Stromal cell of bone marrow (primary cell): ENCODE measurements at regions not wholly inside any gene's neighbourhood (a gene's known extent, or its start where the extent isn't known, plus 50 kb on each side); places are given as distances from the start of the nearest gene placed in this dataset.

Experiments
- DNase-seq: peaks from one replicate; pipeline ENCODE4 v3.0.0-alpha.2; 2012; ENCODE audit warnings: low read depth

DNA sequence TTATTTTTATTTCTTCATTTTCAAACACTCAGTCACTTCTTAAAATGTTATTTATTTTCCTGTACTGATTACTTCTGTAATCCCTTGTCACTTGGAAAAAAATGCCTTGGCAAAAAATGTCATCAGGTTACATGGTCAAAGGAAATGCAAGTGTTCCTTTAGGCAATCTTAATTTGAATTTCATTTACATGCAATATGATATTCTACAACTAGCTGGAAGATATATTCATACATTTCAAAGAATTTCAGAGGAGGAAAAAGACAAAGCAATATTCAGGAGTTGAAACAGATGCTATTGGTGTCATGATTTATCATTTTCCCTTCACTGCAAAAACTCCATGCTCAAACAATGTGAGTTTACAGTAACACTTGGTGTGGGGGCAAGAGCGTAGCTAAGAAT, 1316.6 kb downstream of the FSTL5 start:
- DNase-seq: no peak

DNA sequence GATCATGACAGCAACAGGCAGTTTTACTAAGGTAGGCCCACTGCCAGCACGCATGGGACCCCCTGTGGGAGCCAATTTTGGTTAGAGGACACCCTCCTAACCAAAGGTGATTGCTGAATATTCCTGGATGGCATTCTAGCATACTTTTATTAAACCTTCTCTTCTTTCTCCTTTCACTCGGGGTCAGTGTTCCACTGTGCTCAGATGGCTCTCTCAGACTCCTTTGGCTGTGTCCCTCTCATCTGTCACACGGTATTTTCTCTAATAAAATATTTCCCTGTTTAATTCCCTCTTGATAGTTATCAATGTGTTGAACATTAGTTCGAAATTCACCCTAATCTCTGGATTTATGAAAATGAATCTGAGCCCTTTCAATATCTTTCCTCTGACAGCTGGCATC, 1315.3 kb downstream of the FSTL5 start:
- no peak for DNase-seq

DNA sequence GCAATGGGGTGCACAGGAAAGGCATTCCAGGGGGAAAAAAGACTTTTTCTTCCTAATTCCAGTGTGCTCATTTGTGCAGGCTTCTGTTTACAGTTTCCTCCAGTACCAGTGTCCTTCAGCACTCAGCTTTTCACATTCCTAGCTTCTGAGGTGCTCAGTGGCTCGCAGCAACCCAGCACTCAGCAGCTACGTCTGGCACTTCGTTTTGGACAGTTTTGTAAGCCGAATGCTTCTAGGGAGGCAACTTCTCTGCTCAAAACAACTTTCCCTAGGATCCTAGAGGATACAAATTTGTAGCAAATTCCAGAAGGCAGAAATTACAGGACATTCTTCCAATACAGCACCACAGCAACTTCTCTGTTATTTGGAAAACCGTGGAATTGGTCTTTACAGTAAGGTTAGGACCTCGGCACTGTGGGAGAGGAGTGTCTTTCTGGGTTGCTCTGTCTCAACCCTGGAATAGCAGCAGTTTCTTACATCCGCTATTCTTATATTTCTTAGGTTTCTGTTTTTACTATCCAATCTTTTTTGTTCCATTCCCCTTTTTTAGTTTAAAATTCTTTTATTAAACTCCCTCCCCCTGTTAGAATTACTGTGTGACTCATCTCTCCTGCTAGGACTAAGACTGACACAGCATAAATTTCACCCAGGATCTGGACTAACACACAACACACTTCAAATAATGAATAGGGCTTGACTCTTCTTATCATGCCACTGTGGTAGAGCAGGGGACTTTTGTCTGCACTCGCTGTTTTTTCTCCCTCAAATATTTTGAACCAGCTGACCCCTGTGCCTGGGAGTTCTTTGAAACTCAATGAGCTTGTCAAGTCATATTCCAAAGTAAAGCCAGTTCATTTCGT, 1314.7 kb downstream of the FSTL5 start:
- no peak for DNase-seq

DNA sequence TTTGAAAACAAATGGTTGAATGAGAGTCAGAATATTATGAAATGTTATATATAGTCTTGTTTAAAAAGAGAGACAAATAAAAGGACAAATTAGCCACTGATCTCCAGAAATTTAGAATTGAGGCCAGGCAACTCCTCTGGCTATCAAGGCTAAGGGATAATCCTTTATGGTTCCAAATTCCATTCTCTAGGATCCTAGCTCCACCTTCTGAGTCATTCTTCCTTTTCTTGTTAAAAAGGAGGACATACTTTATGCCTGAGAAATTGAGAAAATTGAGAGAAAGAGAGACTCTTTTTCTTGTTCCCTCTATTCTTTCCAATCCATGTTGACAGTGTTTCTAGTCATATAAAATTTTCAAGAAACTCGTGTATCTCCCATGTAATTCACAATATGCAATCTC, 1299.5 kb downstream of the FSTL5 start:
- no peak for DNase-seq

- DNase-seq: no peak
Observed at GRCh38 chr4:160869899-160870298, 1293.9 kb downstream of the FSTL5 start.

- no peak for DNase-seq
Observed at GRCh38 chr4:160872491-160872890, 1291.3 kb downstream of the FSTL5 start.

- DNase-seq: no peak
Observed at GRCh38 chr4:160877087-160877790, 1286.6 kb downstream of the FSTL5 start.

- no peak for DNase-seq
Observed at GRCh38 chr4:160880180-160880579, 1283.6 kb downstream of the FSTL5 start.

- DNase-seq: no peak
Observed at GRCh38 chr4:160887668-160888067, 1276.1 kb downstream of the FSTL5 start.

DNA sequence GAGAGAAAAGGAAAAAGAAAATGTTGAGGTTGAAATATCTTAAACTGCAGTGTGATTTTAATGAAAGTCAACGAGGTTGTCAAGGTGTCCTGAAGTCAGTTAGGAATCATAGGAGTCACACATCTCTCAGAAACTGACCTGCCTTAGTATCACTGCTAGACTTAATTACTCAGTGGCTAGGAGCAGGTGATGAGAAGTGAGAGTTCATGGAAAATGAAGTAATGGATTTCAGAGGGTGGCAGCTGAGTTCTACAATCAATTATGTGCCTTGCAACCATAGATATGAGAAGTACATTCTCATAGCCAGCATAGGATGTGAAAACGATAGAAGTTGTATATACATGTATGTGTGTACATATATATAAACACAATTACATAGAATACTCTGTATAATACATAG, 1269.7 kb downstream of the FSTL5 start:
- DNase-seq: no peak

- DNase-seq: no peak
Observed at GRCh38 chr4:160894809-160895208, 1269.0 kb downstream of the FSTL5 start.

DNA sequence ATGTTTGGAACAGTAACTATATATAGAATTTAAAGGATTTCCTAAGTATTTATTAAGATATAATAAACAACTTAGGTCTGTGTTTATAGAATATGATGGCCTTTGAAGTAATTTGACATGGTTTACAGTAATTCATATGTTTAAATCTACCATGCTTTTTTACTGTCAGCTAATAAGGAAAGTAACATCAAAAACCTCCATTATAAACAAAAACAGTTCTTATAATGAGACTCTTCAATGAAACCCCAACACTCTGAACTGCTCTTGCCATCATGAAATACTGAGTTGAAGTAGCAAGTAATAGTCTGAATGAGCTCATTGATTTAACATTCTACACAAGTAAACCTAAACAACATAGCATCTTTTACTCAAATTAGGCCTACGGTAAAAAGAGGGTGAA, 1236.5 kb downstream of the FSTL5 start:
- no peak for DNase-seq

GRCh38 chr4:160928482-160928881, 1235.3 kb downstream of the FSTL5 start:
- DNase-seq: no peak

DNA sequence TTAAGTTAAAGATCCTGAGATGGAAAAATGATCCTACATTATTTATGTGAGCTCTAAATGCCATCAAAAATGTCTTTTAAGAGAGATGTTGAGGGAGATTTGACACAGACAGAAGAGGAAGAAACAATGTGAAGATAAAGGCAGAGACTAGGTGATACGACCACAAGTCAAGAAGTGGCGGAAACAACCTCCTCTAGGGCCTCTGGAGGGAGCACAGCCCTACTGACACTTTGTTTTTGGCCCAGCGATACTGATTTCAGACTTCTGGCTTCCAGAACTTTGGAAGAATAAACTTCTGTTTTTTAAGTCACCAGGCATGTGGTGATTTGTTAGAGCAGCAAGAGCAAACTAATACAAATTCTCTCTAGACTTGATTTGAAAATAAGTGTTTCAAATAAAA, 1216.1 kb downstream of the FSTL5 start:
- no peak for DNase-seq

- no peak for DNase-seq
Observed at GRCh38 chr4:160956875-160957274, 1206.9 kb downstream of the FSTL5 start.

DNA sequence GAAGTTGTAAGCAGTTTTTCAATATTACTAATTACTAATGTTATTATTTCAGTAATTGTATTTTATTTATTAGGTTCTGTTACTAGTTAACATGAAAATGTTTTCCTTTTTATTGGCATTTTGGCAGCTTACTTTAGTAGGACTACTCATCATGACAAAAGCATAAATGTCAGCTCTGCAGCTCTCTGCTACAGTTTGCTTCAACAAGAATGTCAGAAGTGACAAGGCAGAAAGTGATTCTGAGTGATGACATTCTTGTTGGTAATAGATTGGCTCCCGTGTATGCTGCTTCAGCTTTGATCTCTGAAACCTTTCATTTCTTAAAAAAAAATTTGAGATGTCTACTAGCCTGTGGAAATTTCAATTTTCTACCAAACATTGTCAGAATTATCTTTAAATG, 1193.9 kb downstream of the FSTL5 start:
- no peak for DNase-seq

DNA sequence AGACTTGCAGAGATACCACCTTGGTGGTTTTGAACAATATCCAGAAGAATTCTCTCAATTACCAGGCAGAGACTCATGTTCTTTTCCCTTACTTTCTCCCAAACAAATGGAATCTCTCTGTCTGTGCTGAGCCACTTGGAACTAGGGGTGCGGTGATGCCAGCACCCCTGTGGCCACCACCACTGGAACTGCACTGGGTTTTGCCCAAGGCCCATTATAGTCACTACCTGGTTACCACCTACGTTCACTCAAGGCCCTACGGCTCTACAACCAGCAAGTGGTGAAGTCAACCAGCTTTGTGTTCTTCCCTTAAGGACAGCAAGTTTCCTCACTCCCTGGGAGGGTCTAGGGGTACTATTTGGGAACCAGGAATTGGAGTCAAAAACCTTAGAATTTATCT, 1183.7 kb downstream of the FSTL5 start:
- DNase-seq: no peak

DNA sequence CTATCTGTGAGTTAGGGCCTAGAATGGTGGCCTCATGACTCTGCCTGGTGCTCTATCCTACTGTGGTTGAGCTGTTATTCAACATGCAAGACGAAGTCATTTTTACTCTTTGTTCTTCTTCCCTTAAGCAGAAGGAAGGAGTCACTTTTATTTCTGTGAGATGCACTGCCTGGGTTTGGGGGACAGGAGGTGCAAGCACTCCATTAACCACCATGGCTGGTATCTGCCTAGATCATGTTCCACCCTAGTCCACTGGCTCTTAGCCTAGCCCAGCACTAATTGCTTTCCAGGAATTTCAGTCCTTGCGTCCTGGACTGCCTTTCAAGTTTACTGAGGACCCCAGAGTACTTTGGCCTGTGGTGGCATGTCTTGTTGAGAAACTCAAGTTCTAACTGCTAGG, 1182.7 kb downstream of the FSTL5 start:
- DNase-seq: no peak

GRCh38 chr4:160983035-160983434, 1180.8 kb downstream of the FSTL5 start:
- no peak for DNase-seq

GRCh38 chr4:161002386-161002785, 1161.4 kb downstream of the FSTL5 start:
- DNase-seq: no peak

GRCh38 chr4:161003418-161004057, 1160.3 kb downstream of the FSTL5 start:
- DNase-seq: no peak

GRCh38 chr4:161005746-161006145, 1158.1 kb downstream of the FSTL5 start:
- DNase-seq: no peak

GRCh38 chr4:161008527-161008926, 1155.3 kb downstream of the FSTL5 start:
- DNase-seq: no peak
